Activated T-cell treated with anti-CD3 and anti-CD28 coated beads, Interleukin-2, amount 50 U/mL, for 4 hours (primary cell): ENCODE measurements at regions not wholly inside any gene's neighbourhood (a gene's known extent, or its start where the extent isn't known, plus 50 kb on each side); places are given as distances from the start of the nearest gene placed in this dataset.
"Not testable (repeated sequence)": the region's sequence is repeated elsewhere in the genome, so short reads cannot be mapped to it uniquely, and the experiment has no call there.

Experiments used
- ATAC-seq, 2 donors: fragments of 200-7000 bp; cut with Tn5 transposase; one replicate each; pipeline ENCODE4 v1.10.0; 2021
- DNase-seq: peaks from one replicate; pipeline ENCODE4 v3.0.0-alpha.2; 2020
- H3K27me3 Mint-ChIP-seq: one replicate; pipeline ENCODE4 v1.8.0; 2021; ENCODE audit warnings: low read depth, mixed read lengths
- H3K36me3 Mint-ChIP-seq: one replicate; pipeline ENCODE4 v1.8.0; 2022; ENCODE audit warnings: mixed read lengths; ENCODE audit not compliant: insufficient read depth
- H3K4me1 Mint-ChIP-seq: one replicate; pipeline ENCODE4 v1.8.0; 2021; ENCODE audit warnings: low read depth, mixed read lengths
- H3K4me3 Mint-ChIP-seq: one replicate; pipeline ENCODE4 v1.8.0; 2021; ENCODE audit warnings: mild to moderate bottlenecking, moderate library complexity, mixed read lengths
- H3K9me3 Mint-ChIP-seq: one replicate; pipeline ENCODE4 v1.8.0; 2021; ENCODE audit warnings: mixed read lengths

DNA sequence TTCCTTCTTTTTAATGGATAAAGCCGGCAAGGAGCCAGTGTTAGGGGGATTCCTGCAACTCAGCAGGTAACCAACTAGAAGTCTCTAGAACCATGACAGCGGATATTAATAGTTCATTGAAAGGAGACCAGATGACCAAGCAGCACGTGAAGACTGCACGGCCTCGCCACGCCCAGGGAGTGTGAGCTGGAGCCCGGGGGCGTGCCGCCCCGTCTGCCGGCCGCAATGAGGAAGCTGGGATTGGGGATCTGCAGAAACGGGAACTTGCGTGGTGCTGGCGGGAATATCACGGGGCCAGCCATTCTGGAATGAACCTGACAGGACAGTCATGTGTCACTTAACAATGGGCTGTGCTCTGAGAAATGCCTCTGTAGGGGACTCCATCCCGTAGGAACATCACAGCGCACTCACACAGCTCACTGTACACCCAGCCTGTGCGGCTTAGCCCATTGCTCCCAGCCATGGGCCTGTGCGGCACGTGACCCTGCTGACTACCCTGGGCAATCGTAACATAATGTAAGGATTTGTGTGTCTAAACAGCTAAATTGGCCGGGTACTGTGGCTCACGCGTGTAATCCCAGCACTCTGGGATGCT is 4092.8 kb upstream of the TPTE start:
- not testable (repeated sequence) for DNase-seq, ATAC-seq, H3K4me1 Mint-ChIP-seq, H3K36me3 Mint-ChIP-seq, H3K4me3 Mint-ChIP-seq, H3K9me3 Mint-ChIP-seq, H3K27me3 Mint-ChIP-seq

DNA sequence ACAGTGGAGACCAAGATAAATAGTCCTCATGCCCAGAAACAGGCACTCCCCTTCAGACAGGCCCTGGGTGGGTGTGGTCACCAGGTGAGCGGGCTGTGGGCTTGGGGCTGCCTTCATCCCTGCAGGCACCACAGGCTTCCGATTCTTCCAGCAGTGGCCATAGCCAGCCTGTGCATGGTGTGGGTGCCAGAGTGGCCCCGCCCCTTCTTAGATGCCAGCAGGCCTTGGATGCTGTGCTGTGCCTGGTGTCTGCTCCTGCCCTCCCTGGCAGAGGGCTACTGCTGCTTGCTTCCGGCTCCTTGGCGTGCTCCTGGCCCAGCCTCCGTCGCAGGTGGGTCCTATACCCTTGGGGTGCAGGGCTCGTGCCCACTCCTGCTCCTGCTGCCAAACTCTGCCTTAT is 4091.5 kb upstream of the TPTE start:
- not testable (repeated sequence) for DNase-seq, H3K4me1 Mint-ChIP-seq, H3K36me3 Mint-ChIP-seq, H3K4me3 Mint-ChIP-seq, ATAC-seq, H3K9me3 Mint-ChIP-seq, H3K27me3 Mint-ChIP-seq

DNA sequence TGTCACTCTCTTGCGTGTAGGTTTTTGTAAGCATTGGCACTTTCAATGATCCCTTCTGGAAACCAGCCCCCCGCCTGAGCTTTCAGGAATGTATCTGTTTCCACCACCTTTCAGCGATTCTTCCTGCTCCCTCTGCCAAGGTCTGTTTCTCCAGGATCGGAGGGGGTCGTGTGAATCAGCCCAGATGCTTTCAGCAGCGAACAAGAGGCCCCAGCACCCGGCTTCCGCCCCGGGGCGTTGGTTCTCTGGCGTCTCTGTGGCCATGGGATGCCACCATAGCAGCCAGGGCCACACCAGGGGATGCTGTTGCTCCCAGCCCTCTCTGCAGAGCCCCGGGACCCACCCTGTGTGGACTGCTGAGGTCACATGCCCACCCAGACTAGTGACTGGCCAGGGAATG is 4088.2 kb upstream of the TPTE start:
- ATAC-seq, H3K4me1 Mint-ChIP-seq, DNase-seq, H3K36me3 Mint-ChIP-seq, H3K9me3 Mint-ChIP-seq, H3K27me3 Mint-ChIP-seq, H3K4me3 Mint-ChIP-seq: not testable (repeated sequence)

DNA sequence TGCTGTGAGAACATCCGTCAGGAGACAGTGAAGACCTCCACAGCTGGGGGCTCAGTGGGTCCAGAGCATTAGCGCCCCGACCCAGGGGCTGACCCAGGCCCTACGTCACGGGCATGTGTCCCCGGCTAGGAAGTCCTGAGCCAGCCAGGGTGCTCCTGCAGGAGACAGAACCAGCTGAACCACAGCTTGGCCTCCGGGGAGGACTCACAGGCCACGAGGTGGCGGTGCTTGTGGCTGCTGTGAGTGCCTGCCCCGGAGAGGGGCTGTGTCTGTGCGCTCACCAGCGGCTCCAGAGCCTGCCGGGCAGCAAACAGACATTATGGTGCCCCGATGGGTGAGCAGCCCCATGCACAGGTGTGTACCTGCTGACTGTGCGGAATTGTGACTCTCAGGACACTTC is 4085.2 kb upstream of the TPTE start:
- DNase-seq, H3K4me1 Mint-ChIP-seq, H3K9me3 Mint-ChIP-seq, ATAC-seq, H3K4me3 Mint-ChIP-seq, H3K36me3 Mint-ChIP-seq, H3K27me3 Mint-ChIP-seq: not testable (repeated sequence)

DNA sequence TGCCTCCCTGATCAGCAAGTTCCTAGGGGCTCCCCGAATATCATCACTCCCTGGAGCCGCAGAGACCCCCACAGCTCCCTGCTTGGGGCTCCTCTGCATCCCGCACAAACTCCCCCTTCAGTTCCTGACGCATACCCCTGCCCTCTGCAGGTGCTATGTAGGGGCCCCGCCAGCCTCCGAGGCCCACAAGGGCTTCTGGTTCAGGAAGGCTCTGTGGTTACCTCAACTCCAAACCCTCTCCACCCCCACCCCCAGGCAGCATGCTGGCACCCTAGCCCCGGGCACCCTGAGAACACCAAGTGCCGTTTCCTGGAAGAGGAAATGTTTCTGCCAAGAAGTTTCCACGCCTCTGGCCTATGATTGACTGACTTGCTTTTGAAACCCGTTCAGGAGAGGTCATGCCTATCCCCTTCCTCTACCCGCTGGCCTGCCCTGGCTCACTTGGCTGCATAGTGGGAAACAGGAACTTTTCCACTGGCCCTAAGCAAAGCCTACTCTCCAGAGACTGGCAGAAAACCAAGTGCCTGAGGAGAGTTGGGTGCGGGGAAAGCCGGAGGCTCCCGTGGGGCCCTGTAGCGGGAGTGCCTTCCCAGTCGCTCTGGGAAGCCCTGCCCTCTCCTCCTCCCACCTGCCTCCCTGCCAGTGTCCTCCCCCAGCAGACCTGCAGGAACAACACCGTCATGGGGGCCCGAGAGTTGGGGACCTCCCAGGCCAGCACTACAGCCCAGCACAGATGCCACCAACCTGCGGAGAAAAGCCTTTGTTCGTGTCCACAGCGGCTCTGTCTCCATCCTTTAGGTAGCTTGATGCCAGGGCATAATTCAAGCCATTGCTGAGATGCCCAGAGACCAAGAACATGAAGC is 4084.2 kb upstream of the TPTE start:
- not testable (repeated sequence) for H3K36me3 Mint-ChIP-seq, H3K9me3 Mint-ChIP-seq, H3K4me1 Mint-ChIP-seq, DNase-seq, H3K4me3 Mint-ChIP-seq, H3K27me3 Mint-ChIP-seq
- ATAC-seq = peak; percentile 57 to 58

DNA sequence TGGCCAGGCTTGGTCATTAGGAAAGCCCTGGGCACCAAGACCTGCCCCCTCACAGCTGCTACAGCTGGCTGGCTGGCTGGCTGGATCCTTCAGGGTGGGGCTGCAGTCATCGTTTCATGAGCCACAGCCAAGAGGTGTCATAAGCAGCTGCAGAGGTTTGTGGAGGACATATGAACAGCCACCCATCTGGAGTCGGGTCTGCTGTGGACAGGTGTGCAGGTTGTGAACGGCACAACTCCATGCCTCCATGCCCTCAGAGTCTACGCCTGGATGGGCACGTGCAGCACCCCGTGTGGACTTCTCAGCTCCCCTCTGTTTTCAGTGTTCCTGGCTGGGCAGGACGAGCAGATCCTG is 4083.6 kb upstream of the TPTE start:
- DNase-seq, H3K4me1 Mint-ChIP-seq: not testable (repeated sequence)
- ATAC-seq = peak; percentile 32 to 46

DNA sequence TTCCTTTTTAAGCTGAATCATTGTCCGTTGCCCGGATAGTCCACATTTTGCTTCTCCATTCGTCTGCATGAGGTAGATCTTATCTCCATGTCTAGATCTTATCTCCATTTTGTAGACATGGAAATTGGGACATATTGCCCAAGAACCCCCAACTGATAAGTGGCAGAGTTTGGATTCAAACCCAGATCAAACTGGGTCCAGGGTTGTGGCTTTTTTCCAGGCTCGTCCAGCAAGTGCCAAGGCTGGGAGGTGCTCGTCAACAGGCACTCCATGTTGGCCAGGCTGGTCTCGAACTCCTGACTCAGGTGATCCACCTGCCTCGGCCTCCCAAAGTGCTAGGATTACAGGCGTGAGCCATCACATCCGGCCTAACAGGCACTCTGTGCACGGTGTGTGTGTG is 4082.3 kb upstream of the TPTE start:
- DNase-seq, H3K9me3 Mint-ChIP-seq, H3K27me3 Mint-ChIP-seq, H3K4me3 Mint-ChIP-seq, H3K36me3 Mint-ChIP-seq, H3K4me1 Mint-ChIP-seq, ATAC-seq: not testable (repeated sequence)

More for the DNA sequence above, 4083.6 kb upstream of the TPTE start:
- not testable (repeated sequence) for H3K4me3 Mint-ChIP-seq, H3K9me3 Mint-ChIP-seq, H3K27me3 Mint-ChIP-seq, H3K36me3 Mint-ChIP-seq

DNA sequence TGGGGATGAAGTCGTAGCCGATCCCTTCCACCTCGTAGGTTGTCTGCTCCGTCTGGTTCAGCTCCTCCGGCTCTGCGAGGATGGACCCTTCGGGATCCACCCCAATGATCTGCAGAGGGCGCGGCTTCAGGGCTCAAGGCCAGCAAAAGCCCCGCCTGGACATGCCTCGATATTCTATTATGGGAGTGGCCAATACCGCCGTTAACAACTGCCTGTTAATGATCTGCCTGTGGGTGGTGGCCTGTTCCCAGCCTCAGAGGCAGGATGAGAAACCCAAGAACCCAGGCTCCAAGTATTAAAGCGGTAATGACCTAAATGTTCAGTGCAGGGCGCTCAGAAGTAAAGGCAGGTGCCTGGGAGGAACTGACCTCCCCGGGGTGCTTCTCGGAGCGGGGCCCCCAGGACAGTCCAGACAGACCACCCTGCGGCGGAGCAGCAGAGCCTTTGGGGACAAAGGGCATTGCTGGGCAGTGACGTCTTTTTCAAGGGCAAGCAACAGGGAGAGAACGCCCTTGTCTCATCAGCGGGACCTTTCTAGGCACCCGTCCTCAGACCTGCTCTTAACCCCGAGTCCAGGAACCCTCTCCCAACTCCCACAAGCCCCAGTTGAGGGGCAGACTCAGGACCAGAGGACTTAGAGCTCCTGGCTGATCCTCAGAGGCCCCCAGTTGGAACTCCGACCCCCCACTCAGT is 4066.6 kb upstream of the TPTE start:
- ATAC-seq, H3K9me3 Mint-ChIP-seq, DNase-seq, H3K4me3 Mint-ChIP-seq, H3K27me3 Mint-ChIP-seq, H3K36me3 Mint-ChIP-seq, H3K4me1 Mint-ChIP-seq: not testable (repeated sequence)

DNA sequence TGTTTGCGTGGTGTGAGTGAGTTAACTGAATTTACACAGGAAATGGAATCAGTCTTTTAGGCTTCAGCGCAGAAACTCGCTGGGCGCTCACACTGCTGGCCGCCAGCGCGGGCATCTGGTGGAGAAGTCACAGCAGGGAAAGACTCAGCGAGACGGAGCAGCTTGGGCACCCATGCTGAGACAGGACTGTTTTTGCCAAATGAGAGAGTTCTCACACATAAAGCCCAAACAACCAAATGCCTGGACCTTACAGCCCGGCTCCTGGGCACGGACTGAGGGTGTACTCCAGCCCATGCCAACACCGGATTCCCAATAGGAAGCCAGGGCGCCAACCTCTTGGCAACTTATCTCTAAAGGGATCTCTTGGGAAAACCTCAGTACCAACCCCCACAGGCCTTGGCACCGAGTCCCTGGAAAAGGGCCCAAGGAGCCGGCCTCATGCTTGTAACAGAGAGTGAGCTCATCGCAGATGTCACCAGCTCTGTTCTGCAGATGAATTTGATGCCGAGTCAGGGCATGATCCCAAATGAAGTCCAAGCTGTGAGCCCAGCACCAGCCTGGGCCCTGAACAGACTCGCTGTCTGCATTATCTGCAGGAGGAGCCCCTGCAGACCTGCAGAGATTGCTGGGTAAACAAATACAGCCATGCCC is 4065.2 kb upstream of the TPTE start:
- H3K4me3 Mint-ChIP-seq, H3K36me3 Mint-ChIP-seq, DNase-seq, H3K4me1 Mint-ChIP-seq, H3K9me3 Mint-ChIP-seq, H3K27me3 Mint-ChIP-seq, ATAC-seq: not testable (repeated sequence)

DNA sequence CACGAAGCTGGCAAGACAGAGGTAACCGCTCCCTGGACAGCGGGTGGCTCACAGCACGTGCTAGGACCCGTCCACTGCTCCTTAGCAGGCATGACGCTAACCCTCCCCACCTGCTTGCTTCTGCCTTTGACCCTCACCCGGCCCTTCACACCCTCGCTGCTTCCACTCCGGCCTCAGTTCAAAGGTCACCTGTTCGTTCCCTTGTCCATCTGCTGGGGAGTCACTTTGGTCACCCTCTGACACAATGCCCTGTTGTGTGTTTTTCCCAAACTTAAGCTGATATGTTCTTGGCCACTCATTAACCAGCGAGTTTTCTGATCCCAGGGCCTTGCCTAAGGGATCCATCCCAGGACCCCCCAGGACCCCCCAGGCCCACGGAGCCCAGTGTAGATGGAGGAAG is 4061.6 kb upstream of the TPTE start:
- not testable (repeated sequence) for ATAC-seq, DNase-seq, H3K36me3 Mint-ChIP-seq, H3K4me3 Mint-ChIP-seq, H3K27me3 Mint-ChIP-seq, H3K9me3 Mint-ChIP-seq, H3K4me1 Mint-ChIP-seq

DNA sequence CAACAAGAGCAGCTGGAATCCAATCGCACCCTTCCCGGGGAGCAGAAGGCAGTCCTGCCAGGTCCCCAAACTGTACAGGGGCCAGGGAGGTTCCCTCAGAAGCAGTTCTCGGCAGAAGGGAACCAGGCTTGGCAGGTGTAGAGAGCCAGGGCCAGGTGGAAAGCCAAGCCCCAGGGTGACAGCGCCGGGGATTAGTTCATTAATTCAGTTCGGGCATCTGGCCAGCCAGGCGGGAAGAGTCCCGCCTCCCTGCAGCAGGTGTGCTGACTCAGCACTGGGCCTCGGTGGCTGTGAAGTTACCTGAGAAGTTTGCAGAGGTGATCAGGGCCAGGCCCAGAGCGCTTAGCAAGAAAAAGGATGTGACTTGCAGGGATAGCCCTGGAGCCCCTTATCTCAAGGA is 4060.0 kb upstream of the TPTE start:
- not testable (repeated sequence) for H3K4me1 Mint-ChIP-seq, H3K4me3 Mint-ChIP-seq, H3K9me3 Mint-ChIP-seq, H3K36me3 Mint-ChIP-seq, ATAC-seq, DNase-seq, H3K27me3 Mint-ChIP-seq

DNA sequence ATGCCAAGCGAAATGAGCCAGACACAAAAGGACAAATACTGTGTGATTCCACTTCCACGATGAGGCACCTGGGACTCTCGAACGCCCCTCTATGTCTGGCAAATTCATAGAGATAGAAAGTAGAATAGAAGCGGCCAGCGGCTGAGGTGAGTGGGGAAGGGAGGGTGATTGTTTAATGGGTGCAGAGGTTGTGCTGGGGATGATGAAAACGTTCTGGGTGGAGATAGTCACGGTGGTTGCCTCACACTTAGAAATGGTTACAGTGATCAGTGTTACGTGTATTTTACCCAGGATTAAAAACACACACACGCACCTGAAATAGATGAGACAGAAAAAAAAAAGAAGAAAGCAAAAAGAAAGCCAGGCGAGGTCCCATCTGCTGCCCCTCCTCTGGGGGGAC is 4057.0 kb upstream of the TPTE start:
- H3K9me3 Mint-ChIP-seq, H3K4me1 Mint-ChIP-seq, DNase-seq, H3K4me3 Mint-ChIP-seq, H3K36me3 Mint-ChIP-seq, H3K27me3 Mint-ChIP-seq, ATAC-seq: not testable (repeated sequence)

DNA sequence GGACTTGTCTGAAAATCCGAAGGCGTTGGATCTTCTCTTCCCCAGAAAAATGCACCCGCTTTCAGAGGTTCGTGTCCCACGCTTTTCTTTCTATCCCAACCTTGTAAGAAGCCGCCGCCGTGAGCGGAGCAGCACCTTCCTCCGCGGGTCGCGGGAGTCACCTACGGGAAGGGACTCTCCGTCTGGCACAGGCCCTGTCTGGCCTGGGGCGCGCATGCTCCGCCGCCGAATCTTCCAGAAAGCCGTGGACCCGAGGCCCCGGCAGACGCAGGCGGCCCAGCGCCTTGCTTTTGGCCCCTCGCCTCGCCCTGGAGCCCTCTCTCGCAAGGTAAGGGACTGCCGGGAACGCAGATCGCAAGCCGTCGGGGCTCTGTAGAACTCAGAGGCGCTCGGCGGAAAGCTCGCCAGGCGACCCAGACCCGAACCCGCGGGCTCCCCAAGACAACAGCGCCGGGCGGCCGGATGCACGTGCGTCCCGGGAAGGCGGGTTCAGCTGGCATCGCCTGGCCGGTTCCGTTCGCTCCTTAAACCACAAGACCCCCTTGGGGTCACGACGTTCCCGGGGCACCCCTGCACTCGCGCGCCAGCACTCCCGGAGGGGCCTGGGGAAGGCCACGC is 4055.2 kb upstream of the TPTE start:
- DNase-seq, H3K36me3 Mint-ChIP-seq, H3K9me3 Mint-ChIP-seq, ATAC-seq, H3K4me1 Mint-ChIP-seq, H3K27me3 Mint-ChIP-seq, H3K4me3 Mint-ChIP-seq: not testable (repeated sequence)

DNA sequence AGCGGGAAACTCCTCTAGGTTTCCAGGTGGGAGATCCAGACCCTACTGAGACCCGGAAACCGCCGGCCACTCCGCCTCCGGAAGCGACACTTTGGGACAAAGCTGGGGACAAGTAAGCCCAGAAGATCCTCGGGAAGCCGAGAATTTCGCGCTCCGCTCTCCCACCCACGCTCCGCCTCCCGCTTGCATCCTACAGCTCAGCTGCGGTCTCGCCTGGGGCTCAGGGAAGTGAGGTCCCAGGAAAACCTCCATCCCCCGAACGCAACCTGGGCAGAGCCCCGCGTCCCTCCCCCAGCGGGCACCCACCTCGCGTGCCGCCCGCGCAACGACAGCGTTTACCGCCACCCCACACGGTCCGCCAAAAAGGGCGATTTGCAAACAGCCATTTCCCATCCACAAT is 4054.7 kb upstream of the TPTE start:
- H3K4me1 Mint-ChIP-seq, H3K27me3 Mint-ChIP-seq, H3K36me3 Mint-ChIP-seq, H3K4me3 Mint-ChIP-seq, H3K9me3 Mint-ChIP-seq, DNase-seq: not testable (repeated sequence)
- ATAC-seq = peak in 1 of 2 donors; percentile 25
